LNCAP (cell line): ENCODE measurements at regions not wholly inside any gene's neighbourhood (a gene's known extent, or its start where the extent isn't known, plus 50 kb on each side); places are given as distances from the start of the nearest gene placed in this dataset.

Experiments used
- CTCF ChIP-seq: fragments of 450-650 bp; IDR thresholded peaks from 2 replicates; pipeline ENCODE4 v1.5.1; 2017; ENCODE audit warnings: mild to moderate bottlenecking

- no peak for TF ChIP-seq CTCF
Measured at GRCh38 chr20:43804781-43805180, 78.0 kb upstream of the GTSF1L start.

- no peak for TF ChIP-seq CTCF
Measured at GRCh38 chr20:43803276-43803675, 76.5 kb upstream of the GTSF1L start.

- no peak for TF ChIP-seq CTCF
Measured at GRCh38 chr20:43800186-43800585, 73.4 kb upstream of the GTSF1L start.

GRCh38 chr20:43799741-43800140 lies 72.9 kb upstream of the GTSF1L start:
- TF ChIP-seq CTCF: no peak

GRCh38 chr20:43799150-43799711 lies 72.4 kb upstream of the GTSF1L start:
- no peak for TF ChIP-seq CTCF

- TF ChIP-seq CTCF: no peak
Measured at GRCh38 chr20:43798291-43799149, 71.7 kb upstream of the GTSF1L start.

- no peak for TF ChIP-seq CTCF
Measured at GRCh38 chr20:43794326-43794725, 67.5 kb upstream of the GTSF1L start.
